Activated CD4-positive, alpha-beta T cell treated with anti-CD3 and anti-CD28 coated beads for 4 hours (primary cell): ENCODE measurements at regions not wholly inside any gene's neighbourhood (a gene's known extent, or its start where the extent isn't known, plus 50 kb on each side); places are given as distances from the start of the nearest gene placed in this dataset.
A peak's percentile ranks its signal among the peaks of the same experiment; 100 is the strongest.
"Not testable (repeated sequence)": the region's sequence is repeated elsewhere in the genome, so short reads cannot be mapped to it uniquely, and the experiment has no call there.

Source experiments
- DNase-seq, 2 donors: peaks; one replicate each; pipeline ENCODE4 v3.0.0-alpha.2; 2020

GRCh38 chr16:47852991-47853390 lies 302.8 kb downstream of the ABCC12 start:
- DNase-seq: no peak

GRCh38 chr16:47851146-47851545 lies 304.6 kb downstream of the ABCC12 start:
- DNase-seq: no peak

GRCh38 chr16:47849736-47850135 lies 306.1 kb downstream of the ABCC12 start:
- no peak for DNase-seq

GRCh38 chr16:47848421-47849109 lies 307.2 kb downstream of the ABCC12 start:
- no peak for DNase-seq

- no peak for DNase-seq
Measured at GRCh38 chr16:47847220-47847970, 308.4 kb downstream of the ABCC12 start.

- DNase-seq: no peak
Measured at GRCh38 chr16:47834485-47835024, 321.2 kb downstream of the ABCC12 start.

- DNase-seq: no peak
Measured at GRCh38 chr16:47833771-47834170, 322.0 kb downstream of the ABCC12 start.

GRCh38 chr16:47829850-47830600 lies 325.8 kb downstream of the ABCC12 start:
- DNase-seq: no peak

GRCh38 chr16:47826070-47826469 lies 329.7 kb downstream of the ABCC12 start:
- no peak for DNase-seq

- no peak for DNase-seq
Measured at GRCh38 chr16:47817048-47817447, 338.7 kb downstream of the ABCC12 start.

GRCh38 chr16:47816511-47816910 lies 339.3 kb downstream of the ABCC12 start:
- DNase-seq: no peak

GRCh38 chr16:47815655-47816054 lies 340.1 kb downstream of the ABCC12 start:
- DNase-seq: no peak

- not testable (repeated sequence) for DNase-seq
Measured at GRCh38 chr16:47811758-47812157, 344.0 kb downstream of the ABCC12 start.

GRCh38 chr16:47806309-47806847 lies 345.2 kb downstream of the PHKB start:
- DNase-seq: no peak

- no peak for DNase-seq
Measured at GRCh38 chr16:47787696-47788095, 326.6 kb downstream of the PHKB start.

- DNase-seq: no peak
Measured at GRCh38 chr16:47781673-47782072, 320.5 kb downstream of the PHKB start.

GRCh38 chr16:47780213-47780875 lies 319.2 kb downstream of the PHKB start:
- no peak for DNase-seq

GRCh38 chr16:47779201-47780016 lies 318.3 kb downstream of the PHKB start:
- DNase-seq: peak in 1 of 2 donors; percentile 21

- DNase-seq: no peak
Measured at GRCh38 chr16:47778106-47778801, 317.1 kb downstream of the PHKB start.

GRCh38 chr16:47777220-47777619 lies 316.1 kb downstream of the PHKB start:
- no peak for DNase-seq

- DNase-seq: no peak
Measured at GRCh38 chr16:47774661-47775060, 313.5 kb downstream of the PHKB start.
